ENCODE measurements at regions not wholly inside any gene's neighbourhood (a gene's known extent, or its start where the extent isn't known, plus 50 kb on each side); places are given as distances from the start of the nearest gene placed in this dataset.

GRCh38 chr4:24060932-24061331 lies 171.1 kb upstream of the PPARGC1A start:
- Mint-ChIP-seq H3K4me1 (no peaks in the 10 kb centered on the region), H3K36me3 (ENCODE audit: low read depth) (no peaks in the 10 kb centered on the region), H3K27ac (no peak overlapping the region), H3K27me3 (no peaks in the 10 kb centered on the region), H3K9me3 (no peaks in the 10 kb centered on the region), H3K4me3 (no peak overlapping the region)
- ChIA-PET CTCF (no interaction called here), POLR2A (no interaction called here)
- no peak for DNase-seq

DNA sequence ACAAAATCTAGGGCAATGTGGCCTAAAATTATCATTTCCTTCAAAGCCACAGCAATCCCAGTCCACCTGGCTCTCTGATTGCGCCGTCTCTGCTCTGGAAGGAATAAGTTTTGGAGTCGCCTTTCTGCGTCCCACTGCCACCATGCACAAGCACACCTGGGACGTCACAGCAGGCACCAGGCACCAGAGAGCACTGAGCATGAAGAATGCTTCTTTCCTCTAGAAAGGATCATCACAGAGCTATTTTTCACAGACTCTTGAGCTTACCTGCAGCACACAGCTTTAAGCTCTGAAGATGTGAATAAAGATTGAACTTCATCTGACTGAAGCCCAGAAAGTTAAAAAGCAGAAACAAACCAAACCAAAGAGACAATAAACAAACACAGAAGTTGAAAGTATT lies 170.0 kb upstream of the PPARGC1A start:
- Mint-ChIP-seq H3K4me1 (no peaks in the 10 kb centered on the region), H3K36me3 (ENCODE audit: low read depth) (no peaks in the 10 kb centered on the region), H3K27ac (no peak overlapping the region), H3K27me3 (no peaks in the 10 kb centered on the region), H3K4me3 (no peak overlapping the region), H3K9me3 (no peaks in the 10 kb centered on the region)
- no peak for DNase-seq
- POLR2A ChIA-PET: no interaction called here
- CTCF ChIA-PET: no interaction called here

- DNase-seq: no peak
- H3K9me3 Mint-ChIP-seq: no peaks in the 10 kb centered on the region
- H3K36me3 Mint-ChIP-seq (ENCODE audit: low read depth): no peaks in the 10 kb centered on the region
- H3K27ac Mint-ChIP-seq: no peak overlapping the region
- no peaks in the 10 kb centered on the region for H3K4me1 Mint-ChIP-seq
- ChIA-PET CTCF (no interaction called here), POLR2A (no interaction called here)
- no peaks in the 10 kb centered on the region for H3K27me3 Mint-ChIP-seq
- no peak overlapping the region for H3K4me3 Mint-ChIP-seq
Measured at GRCh38 chr4:24057915-24058559, 168.2 kb upstream of the PPARGC1A start.

DNA sequence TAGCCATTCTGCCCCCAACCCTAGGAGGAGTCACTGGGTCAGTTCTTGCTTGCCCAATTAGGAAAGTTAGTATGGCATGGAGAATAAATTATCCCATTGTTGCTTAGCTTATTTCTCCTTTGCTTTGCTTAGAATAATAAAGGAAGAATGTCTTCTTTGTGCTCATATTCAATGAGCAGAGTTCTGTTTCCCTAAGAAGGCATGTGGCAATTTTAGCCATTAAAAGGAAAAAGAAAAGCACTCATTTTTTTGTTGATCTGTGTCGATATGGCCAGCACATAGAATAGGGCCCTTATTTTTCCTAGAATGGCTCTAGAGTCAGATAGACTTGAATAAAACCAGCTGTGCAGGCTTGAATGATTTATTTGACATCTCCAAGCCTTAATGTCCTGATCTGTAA lies 166.4 kb upstream of the PPARGC1A start:
- no peaks in the 10 kb centered on the region for H3K27me3 Mint-ChIP-seq
- no peaks in the 10 kb centered on the region for H3K36me3 Mint-ChIP-seq (ENCODE audit: low read depth)
- no peak overlapping the region for H3K27ac Mint-ChIP-seq
- no peak for DNase-seq
- ChIA-PET CTCF (no interaction called here), POLR2A (no interaction called here)
- H3K4me3 Mint-ChIP-seq: no peak overlapping the region
- no peaks in the 10 kb centered on the region for H3K4me1 Mint-ChIP-seq
- no peaks in the 10 kb centered on the region for H3K9me3 Mint-ChIP-seq

- ChIA-PET POLR2A (no interaction called here), CTCF (no interaction called here)
- H3K4me3 Mint-ChIP-seq: no peak overlapping the region
- no peaks in the 10 kb centered on the region for H3K36me3 Mint-ChIP-seq (ENCODE audit: low read depth)
- no peaks in the 10 kb centered on the region for H3K4me1 Mint-ChIP-seq
- H3K27me3 Mint-ChIP-seq: no peaks in the 10 kb centered on the region
- DNase-seq: no peak
- H3K9me3 Mint-ChIP-seq: no peaks in the 10 kb centered on the region
- H3K27ac Mint-ChIP-seq: no peak overlapping the region
Measured at GRCh38 chr4:24055623-24056022, 165.8 kb upstream of the PPARGC1A start.

GRCh38 chr4:24054910-24055309 lies 165.1 kb upstream of the PPARGC1A start:
- no peaks in the 10 kb centered on the region for H3K4me1 Mint-ChIP-seq
- no peak for DNase-seq
- H3K27me3 Mint-ChIP-seq: no peaks in the 10 kb centered on the region
- ChIA-PET POLR2A (no interaction called here), CTCF (no interaction called here)
- H3K27ac Mint-ChIP-seq: no peak overlapping the region
- H3K36me3 Mint-ChIP-seq (ENCODE audit: low read depth): no peaks in the 10 kb centered on the region
- no peak overlapping the region for H3K4me3 Mint-ChIP-seq
- no peaks in the 10 kb centered on the region for H3K9me3 Mint-ChIP-seq

DNA sequence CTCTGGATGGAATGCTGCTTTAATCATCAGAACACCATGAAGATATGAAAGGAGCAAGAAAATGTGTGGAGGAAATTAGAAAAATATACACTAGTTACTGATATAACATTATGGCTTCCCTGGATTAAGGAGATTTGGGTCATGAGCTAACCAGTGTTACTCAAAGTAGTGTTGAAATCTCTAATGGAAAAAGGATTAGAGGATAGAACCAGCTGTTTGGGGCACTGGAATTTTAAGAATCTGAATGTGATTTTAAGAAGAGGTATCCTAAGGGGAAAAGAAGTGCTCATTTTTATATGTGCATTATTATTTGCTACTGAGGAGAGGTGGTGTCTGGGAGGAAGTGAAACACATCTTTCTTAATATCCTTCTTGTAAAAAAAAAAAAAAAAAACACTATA lies 164.1 kb upstream of the PPARGC1A start:
- no peaks in the 10 kb centered on the region for H3K27me3 Mint-ChIP-seq
- no peaks in the 10 kb centered on the region for H3K4me1 Mint-ChIP-seq
- DNase-seq: no peak
- no peaks in the 10 kb centered on the region for H3K36me3 Mint-ChIP-seq (ENCODE audit: low read depth)
- CTCF ChIA-PET: interaction anchor here (0.5 kb wide), 1 partner anchor 1470 kb away, joined by 3 read pairs; no protein-coding TSS in a partner anchor
- no peak overlapping the region for H3K27ac Mint-ChIP-seq
- H3K4me3 Mint-ChIP-seq: no peak overlapping the region
- H3K9me3 Mint-ChIP-seq: no peaks in the 10 kb centered on the region
- POLR2A ChIA-PET: no interaction called here

DNA sequence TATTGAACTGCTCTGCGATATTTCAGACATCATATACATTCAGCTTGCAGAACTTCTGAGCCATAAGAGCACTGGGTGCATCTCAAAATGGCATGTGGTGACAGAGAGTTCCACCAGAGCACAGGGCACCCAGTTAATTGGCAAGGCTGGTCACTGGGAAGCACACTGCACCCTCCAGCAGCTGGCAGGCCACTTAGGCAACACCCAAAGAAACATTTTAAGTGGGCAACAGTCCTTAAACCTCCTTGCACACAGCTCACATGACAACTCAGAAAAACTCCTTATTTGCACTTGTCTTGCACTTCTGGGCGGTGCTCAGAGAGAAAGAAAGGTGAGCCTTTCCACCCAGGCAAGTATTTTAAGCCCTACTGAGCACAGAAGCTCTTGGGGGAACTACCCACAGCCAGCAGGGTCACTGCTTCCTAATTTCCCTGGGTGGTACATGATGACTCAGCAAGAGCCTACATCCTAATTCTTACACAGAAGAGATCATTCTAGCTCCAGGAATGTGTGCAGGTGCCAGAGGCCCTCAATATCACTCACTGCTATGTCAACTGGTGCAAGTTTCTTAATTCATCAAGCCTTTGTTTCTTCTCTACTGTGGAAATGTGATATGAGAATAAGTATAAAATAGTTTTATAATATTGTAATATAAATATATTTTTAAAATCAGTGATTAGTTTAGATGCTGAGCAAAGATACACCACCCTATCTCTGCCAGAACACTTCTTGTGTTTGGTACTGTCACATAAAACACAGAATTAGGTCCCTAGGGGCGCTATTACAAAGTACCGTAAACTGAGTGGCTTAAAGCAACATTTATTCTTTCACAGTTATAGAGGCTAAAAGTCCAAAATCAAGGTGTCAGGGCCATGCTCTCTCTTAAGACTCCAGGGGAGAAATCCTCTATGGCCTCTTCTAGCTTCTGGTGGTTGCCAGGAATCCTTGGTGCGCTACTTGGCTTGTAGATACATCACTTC lies 155.1 kb upstream of the PPARGC1A start:
- H3K9me3 Mint-ChIP-seq: no peaks in the 10 kb centered on the region
- H3K4me1 Mint-ChIP-seq: no peaks in the 10 kb centered on the region
- no peaks in the 10 kb centered on the region for H3K27me3 Mint-ChIP-seq
- POLR2A ChIA-PET: no interaction called here
- H3K4me3 Mint-ChIP-seq: no peak overlapping the region
- H3K36me3 Mint-ChIP-seq (ENCODE audit: low read depth): no peaks in the 10 kb centered on the region
- DNase-seq: no peak
- CTCF ChIA-PET: no interaction called here
- no peak overlapping the region for H3K27ac Mint-ChIP-seq

GRCh38 chr4:24042094-24042493 lies 152.2 kb upstream of the PPARGC1A start:
- DNase-seq: no peak
- H3K27me3 Mint-ChIP-seq: no peaks in the 10 kb centered on the region
- H3K4me3 Mint-ChIP-seq: no peak overlapping the region
- ChIA-PET POLR2A (no interaction called here), CTCF (no interaction called here)
- H3K36me3 Mint-ChIP-seq (ENCODE audit: low read depth): no peaks in the 10 kb centered on the region
- no peaks in the 10 kb centered on the region for H3K9me3 Mint-ChIP-seq
- no peak overlapping the region for H3K27ac Mint-ChIP-seq
- no peaks in the 10 kb centered on the region for H3K4me1 Mint-ChIP-seq

- Mint-ChIP-seq H3K4me1 (no peaks in the 10 kb centered on the region), H3K36me3 (ENCODE audit: low read depth) (no peaks in the 10 kb centered on the region), H3K9me3 (no peaks in the 10 kb centered on the region), H3K27me3 (no peaks in the 10 kb centered on the region), H3K27ac (no peak overlapping the region), H3K4me3 (no peak overlapping the region)
- ChIA-PET CTCF (no interaction called here), POLR2A (no interaction called here)
- DNase-seq: no peak
Measured at GRCh38 chr4:24040811-24041210, 151.0 kb upstream of the PPARGC1A start.

DNA sequence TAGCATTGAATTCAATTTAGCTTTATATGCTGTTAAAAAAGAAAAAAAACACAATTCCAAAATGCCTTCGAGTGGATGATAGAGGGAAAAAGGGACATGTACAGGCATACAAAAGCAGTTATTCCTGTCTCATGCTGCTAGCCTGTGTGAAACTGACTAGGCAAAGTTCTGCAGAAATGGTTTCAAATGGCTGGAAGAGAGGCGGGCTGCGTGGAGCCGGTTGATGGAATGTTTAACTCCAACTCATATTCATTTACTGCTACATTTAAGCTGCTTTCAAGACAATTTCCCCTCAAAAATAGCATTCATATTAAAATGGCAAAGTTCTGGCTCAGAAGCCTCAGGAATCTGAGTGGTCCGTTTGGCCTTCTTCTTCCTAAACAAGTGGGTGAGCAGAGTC lies 143.8 kb upstream of the PPARGC1A start:
- no peaks in the 10 kb centered on the region for H3K4me1 Mint-ChIP-seq
- CTCF ChIA-PET: no interaction called here
- no peak for DNase-seq

GRCh38 chr4:24032371-24032989 lies 142.6 kb upstream of the PPARGC1A start:
- ChIA-PET CTCF (no interaction called here), POLR2A (no interaction called here)
- DNase-seq: no peak
- Mint-ChIP-seq H3K9me3 (no peaks in the 10 kb centered on the region), H3K4me1 (no peaks in the 10 kb centered on the region), H3K27ac (no peak overlapping the region), H3K4me3 (no peak overlapping the region), H3K36me3 (ENCODE audit: low read depth) (no peaks in the 10 kb centered on the region), H3K27me3 (no peaks in the 10 kb centered on the region)

More for the DNA sequence above, 143.8 kb upstream of the PPARGC1A start:
- Mint-ChIP-seq H3K36me3 (ENCODE audit: low read depth) (no peaks in the 10 kb centered on the region), H3K4me3 (no peak overlapping the region), H3K9me3 (no peaks in the 10 kb centered on the region), H3K27ac (no peak overlapping the region), H3K27me3 (no peaks in the 10 kb centered on the region)
- POLR2A ChIA-PET: no interaction called here

- POLR2A ChIA-PET: no interaction called here
- no peak for DNase-seq
- H3K27ac Mint-ChIP-seq: no peak overlapping the region
- no peaks in the 10 kb centered on the region for H3K9me3 Mint-ChIP-seq
- CTCF ChIA-PET: no interaction called here
- no peaks in the 10 kb centered on the region for H3K36me3 Mint-ChIP-seq (ENCODE audit: low read depth)
- H3K4me3 Mint-ChIP-seq: no peak overlapping the region
- H3K27me3 Mint-ChIP-seq: no peaks in the 10 kb centered on the region
- H3K4me1 Mint-ChIP-seq: no peaks in the 10 kb centered on the region
Measured at GRCh38 chr4:24026596-24026995, 136.7 kb upstream of the PPARGC1A start.

Data from activated CD4-positive, alpha-beta T cell treated with anti-CD3 and anti-CD28 coated beads, Interleukin-2, amount 10 ng/mL, durations not matched to agents 7 days and 5 days (primary cell).